HepG2 (cell line): ENCODE measurements at regions not wholly inside any gene's neighbourhood (a gene's known extent, or its start where the extent isn't known, plus 50 kb on each side); places are given as distances from the start of the nearest gene placed in this dataset.

Source experiments
- GLI4 ChIP-seq: sonication (generic); formaldehyde crosslinking; IDR thresholded peaks from 2 replicates; pipeline ENCODE4 v1.5.1; 2020; ENCODE audit warnings: missing genetic modification reagents, mild to moderate bottlenecking, moderate library complexity, borderline replicate concordance
- MAX ChIP-seq: IDR thresholded peaks from 2 replicates; pipeline ENCODE4 v1.6.1; 2012; ENCODE audit warnings: inconsistent platforms
- PBX3 ChIP-seq: sonication (generic); formaldehyde crosslinking; IDR thresholded peaks from 2 replicates; pipeline ENCODE4 v1.8.1; 2023; ENCODE audit warnings: missing genetic modification reagents, inconsistent platforms, borderline replicate concordance
- ZBTB20 ChIP-seq: sonication (generic); formaldehyde crosslinking; IDR thresholded peaks from 2 replicates; pipeline ENCODE4 v1.8.1; 2023; ENCODE audit warnings: missing genetic modification reagents, low read depth, mild to moderate bottlenecking, borderline replicate concordance

DNA sequence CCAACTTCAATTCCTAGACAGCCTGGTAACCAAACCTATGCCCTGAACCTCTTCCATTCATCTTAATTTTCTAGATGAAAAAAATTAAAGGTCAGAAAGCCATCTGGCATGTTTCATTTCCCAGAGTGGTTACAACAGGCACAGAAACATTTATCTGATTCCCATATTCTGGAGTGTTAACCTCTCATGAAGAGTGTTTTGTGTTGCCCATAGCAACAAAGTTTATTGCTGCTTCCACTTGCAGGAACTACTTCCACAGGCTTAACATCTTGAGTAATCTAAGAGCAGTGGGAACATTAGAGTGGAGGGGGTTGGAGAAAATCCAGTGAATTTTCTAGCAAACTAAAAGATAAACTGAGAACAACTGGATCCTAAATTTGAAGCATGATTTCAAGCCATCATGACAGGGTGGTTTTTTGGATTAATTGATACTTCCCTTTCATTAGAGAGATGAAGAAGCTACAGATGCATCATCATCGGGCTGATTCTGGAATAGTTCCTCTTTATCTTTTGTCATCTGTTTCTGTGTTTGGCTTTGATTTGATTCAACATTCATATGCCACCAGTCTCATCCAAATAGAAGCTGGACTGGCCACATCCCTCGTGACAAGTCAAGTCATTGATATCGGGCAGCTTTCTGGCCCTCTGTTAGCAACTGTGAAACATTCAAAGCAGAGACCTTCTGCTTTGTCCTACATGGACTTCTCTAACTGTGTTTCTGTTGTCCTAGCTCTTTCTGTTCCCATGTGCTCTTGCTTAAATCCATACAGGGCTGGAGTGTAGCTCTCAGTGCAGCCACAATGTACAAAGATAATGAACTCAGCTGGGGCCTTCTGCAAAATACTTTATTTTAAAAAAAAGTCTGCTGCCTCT, 167.3 kb downstream of the MID1IP1 start:
- no peak for TF ChIP-seq ZBTB20 (CRISPR knock-in tag)
- no peak for TF ChIP-seq MAX
- no peak for TF ChIP-seq GLI4 (CRISPR knock-in tag)
- TF ChIP-seq PBX3 (CRISPR knock-in tag): no peak
